DND-41 (cell line): ENCODE measurements at regions not wholly inside any gene's neighbourhood (a gene's known extent, or its start where the extent isn't known, plus 50 kb on each side); places are given as distances from the start of the nearest gene placed in this dataset.

Source experiments
- ATAC-seq: fragments of 200-7000 bp; cut with Tn5 transposase; 3 replicates; pipeline ENCODE4 v1.9.1; 2021; ENCODE audit warnings: low read depth; ENCODE audit not compliant: insufficient read depth
- DNase-seq: peaks from one replicate; pipeline ENCODE4 v3.0.0-alpha.2; 2020
- H2AFZ ChIP-seq: 2 replicates; pipeline ENCODE4 v1.6.0; 2012; ENCODE audit warnings: low read depth, low read length
- H3K27ac ChIP-seq: 2 replicates; pipeline ENCODE4 v1.5.1; 2012; ENCODE audit warnings: low read length, inconsistent platforms
- H3K27me3 ChIP-seq: fragments of 200-600 bp; sonication (generic); 2 replicates; pipeline ENCODE4 v1.6.0; 2012; ENCODE audit warnings: low read length, mild to moderate bottlenecking, inconsistent platforms; ENCODE audit not compliant: insufficient read depth, poor library complexity
- H3K36me3 ChIP-seq: 2 replicates; pipeline ENCODE4 v1.5.1; 2012; ENCODE audit warnings: low read length, inconsistent platforms; ENCODE audit not compliant: insufficient read depth
- H3K4me1 ChIP-seq: 2 replicates; pipeline ENCODE4 v1.5.1; 2012; ENCODE audit warnings: mild to moderate bottlenecking, low read length; ENCODE audit not compliant: insufficient read depth
- H3K4me2 ChIP-seq: 2 replicates; pipeline ENCODE4 v1.6.0; 2012; ENCODE audit warnings: mild to moderate bottlenecking, moderate library complexity, low read length, inconsistent platforms; ENCODE audit not compliant: insufficient read depth
- H3K4me3 ChIP-seq, 2 experiments: fragments of 200-600 bp in 1 of 2; shearing (Covaris generic) in 1 of 2; 2 replicates each; pipeline ENCODE4 v1.5.1; 2012 to 2016; ENCODE audit warnings: inconsistent platforms in 2 of 2, low read length in 2 of 2, mild to moderate bottlenecking in 2 of 2, low read depth in 1 of 2, moderate library complexity in 1 of 2
- H3K79me2 ChIP-seq: 2 replicates; pipeline ENCODE4 v1.6.0; 2012; ENCODE audit warnings: low read length, inconsistent platforms; ENCODE audit not compliant: insufficient read depth
- H3K9ac ChIP-seq: 2 replicates; pipeline ENCODE4 v1.6.0; 2012; ENCODE audit warnings: low read depth, mild to moderate bottlenecking, inconsistent platforms, low read length, moderate library complexity
- H3K9me3 ChIP-seq: 2 replicates; pipeline ENCODE4 v1.5.1; 2012; ENCODE audit warnings: low read length, moderate library complexity, mild to moderate bottlenecking, inconsistent platforms; ENCODE audit not compliant: insufficient read depth, severe bottlenecking
- H4K20me1 ChIP-seq: 2 replicates; pipeline ENCODE4 v1.6.0; 2012; ENCODE audit warnings: low read length; ENCODE audit not compliant: insufficient read depth
- CTCF ChIP-seq: IDR thresholded peaks from 2 replicates; pipeline ENCODE4 v1.5.1; 2012; ENCODE audit warnings: borderline replicate concordance, low read length, moderate library complexity, mild to moderate bottlenecking; ENCODE audit not compliant: poor library complexity, severe bottlenecking; ENCODE audit errors: extremely low read depth
- EZH2 ChIP-seq: IDR thresholded peaks from 3 replicates; pipeline ENCODE4 v1.6.1; 2012; ENCODE audit warnings: borderline replicate concordance, low read depth, mild to moderate bottlenecking, moderate library complexity, low read length, inconsistent platforms; ENCODE audit not compliant: severe bottlenecking

DNA sequence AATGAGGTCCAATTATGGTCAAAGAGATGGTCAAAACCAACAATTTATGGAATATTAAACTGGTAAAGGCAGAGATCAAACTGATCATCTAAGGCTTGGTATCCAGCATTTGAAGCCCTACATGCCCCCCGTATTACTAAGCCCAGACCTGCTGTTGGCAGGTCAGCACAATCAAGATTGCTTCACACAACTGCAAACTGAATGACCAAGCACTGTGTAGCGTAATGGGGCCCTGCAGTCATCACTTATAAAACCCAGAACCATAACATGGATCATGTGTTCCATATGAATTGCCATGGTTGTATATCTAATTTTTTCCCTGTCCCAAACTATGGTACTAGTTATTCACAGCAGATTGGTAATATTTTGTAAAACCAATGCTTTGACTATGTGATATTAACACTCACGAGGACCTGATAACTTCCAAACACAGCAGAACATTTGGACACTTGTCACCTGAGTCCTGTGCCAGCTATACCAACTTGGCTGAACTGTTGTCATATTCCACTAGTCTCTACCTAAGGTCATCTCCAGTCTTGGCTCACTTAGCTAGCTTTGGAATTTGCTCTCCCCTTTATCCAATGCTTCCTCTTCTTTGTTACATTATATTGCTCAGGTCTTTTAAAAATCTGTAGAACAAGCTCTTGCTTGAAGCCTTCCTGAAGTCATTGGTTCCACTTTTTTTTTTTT, 81.7 kb upstream of the HMHB1 start:
- no peaks in the 10 kb centered on the region for H3K4me1 ChIP-seq
- no peak overlapping the region for H3K4me3 ChIP-seq
- no peak overlapping the region for H3K27ac ChIP-seq
- H4K20me1 ChIP-seq, result no peaks in the 10 kb centered on the region
- H3K9me3 ChIP-seq, result no peaks in the 10 kb centered on the region
- ATAC-seq (no peak), DNase-seq (no peak)
- TF ChIP-seq EZH2 (no peak), CTCF (no peak)
- no peak overlapping the region for H2AFZ ChIP-seq
- no peaks in the 10 kb centered on the region for H3K36me3 ChIP-seq
- no peaks in the 10 kb centered on the region for H3K79me2 ChIP-seq
- no peak overlapping the region for H3K9ac ChIP-seq
- no peaks in the 10 kb centered on the region for H3K27me3 ChIP-seq
- no peak overlapping the region for H3K4me2 ChIP-seq

- H3K36me3 ChIP-seq, result no peaks in the 10 kb centered on the region
- H3K9me3 ChIP-seq, result peaks cover 5% of the 10 kb centered on the region
- no peak for DNase-seq
- no peak overlapping the region for H3K27ac ChIP-seq
- no peaks in the 10 kb centered on the region for H3K27me3 ChIP-seq
- peak overlapping the region; percentile 19; the same call in 1 of the 2 replicates for H2AFZ ChIP-seq
- ATAC-seq, result no peak
- H3K9ac ChIP-seq, result no peak overlapping the region
- no peaks in the 10 kb centered on the region for H4K20me1 ChIP-seq
- no peak for TF ChIP-seq CTCF
- no peak for TF ChIP-seq EZH2
- H3K79me2 ChIP-seq, result no peaks in the 10 kb centered on the region
- H3K4me3 ChIP-seq, result no peak overlapping the region
- no peaks in the 10 kb centered on the region for H3K4me1 ChIP-seq
- no peak overlapping the region for H3K4me2 ChIP-seq
These were observed 82.5 kb upstream of the HMHB1 start for GRCh38 chr5:143729334-143729946.

- Histone ChIP-seq H3K9me3 (peaks cover 5% of the 10 kb centered on the region), H3K27me3 (no peaks in the 10 kb centered on the region), H2AFZ (no peak overlapping the region), H3K36me3 (no peaks in the 10 kb centered on the region), H3K27ac (no peak overlapping the region), H3K4me3 (no peak overlapping the region), H3K79me2 (no peaks in the 10 kb centered on the region), H3K4me1 (no peaks in the 10 kb centered on the region), H4K20me1 (no peaks in the 10 kb centered on the region), H3K9ac (no peak overlapping the region), H3K4me2 (no peak overlapping the region)
- TF ChIP-seq CTCF (no peak), EZH2 (no peak)
- DNase-seq, result no peak
- ATAC-seq, result no peak
These were observed 88.8 kb upstream of the HMHB1 start for GRCh38 chr5:143723159-143723558.
